Suppressor macrophage treated with lipopolysaccharide for 4 hours (primary cell): ENCODE measurements at regions not wholly inside any gene's neighbourhood (a gene's known extent, or its start where the extent isn't known, plus 50 kb on each side); places are given as distances from the start of the nearest gene placed in this dataset.

ENCODE experiments used
- DNase-seq: peaks from one replicate; pipeline ENCODE4 v3.0.0-alpha.2; 2020

DNA sequence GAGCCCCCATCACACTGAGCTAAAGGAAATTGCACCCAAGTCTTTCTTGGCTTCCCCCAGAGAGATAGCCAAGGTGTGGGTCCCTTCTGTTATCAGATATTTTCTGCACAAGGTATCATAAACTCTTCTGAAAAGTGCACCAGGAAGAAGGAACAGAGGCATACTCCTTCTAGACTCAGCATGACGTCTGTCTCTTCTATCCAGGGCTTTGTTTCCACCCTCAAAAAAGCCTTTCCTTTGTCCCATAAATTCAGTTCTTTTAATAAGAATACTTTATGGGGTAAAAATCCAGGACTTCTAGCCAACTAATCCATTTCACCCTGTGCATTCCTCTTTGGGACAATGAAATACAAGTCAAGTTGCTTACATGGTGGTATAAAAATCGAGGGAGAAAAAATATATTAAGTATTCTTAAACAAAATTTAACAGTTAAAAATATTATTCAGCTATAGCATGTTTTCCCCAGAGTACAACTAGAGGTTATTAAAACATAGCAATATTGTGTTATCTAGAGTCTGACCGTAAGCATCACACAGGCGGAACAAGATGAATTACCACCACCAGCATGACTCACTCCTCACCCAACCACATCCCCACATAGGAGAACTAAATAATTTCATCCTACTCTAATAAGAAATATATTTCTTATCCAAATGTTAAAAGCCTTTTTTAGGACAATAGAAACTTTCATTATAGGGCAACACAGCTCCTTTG is 79.9 kb upstream of the GPC6 start:
- DNase-seq, result peak; percentile 1

DNA sequence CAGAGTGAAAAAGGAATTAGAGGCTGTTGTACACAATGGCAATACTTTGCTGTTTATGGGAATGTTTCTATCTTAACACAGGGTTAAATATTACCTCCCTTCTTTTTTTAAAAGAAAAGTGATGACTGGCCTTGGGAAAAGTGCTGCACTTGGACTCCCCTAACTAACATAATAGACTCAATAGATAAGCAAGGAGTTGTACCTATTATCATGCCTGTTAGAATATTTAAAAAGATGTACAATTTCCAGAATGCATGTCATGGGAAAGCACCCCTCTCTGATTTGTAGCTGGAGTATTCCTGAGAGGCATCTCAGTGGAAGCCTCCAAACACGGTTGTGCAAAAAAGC is 79.3 kb upstream of the GPC6 start:
- DNase-seq, result no peak

DNA sequence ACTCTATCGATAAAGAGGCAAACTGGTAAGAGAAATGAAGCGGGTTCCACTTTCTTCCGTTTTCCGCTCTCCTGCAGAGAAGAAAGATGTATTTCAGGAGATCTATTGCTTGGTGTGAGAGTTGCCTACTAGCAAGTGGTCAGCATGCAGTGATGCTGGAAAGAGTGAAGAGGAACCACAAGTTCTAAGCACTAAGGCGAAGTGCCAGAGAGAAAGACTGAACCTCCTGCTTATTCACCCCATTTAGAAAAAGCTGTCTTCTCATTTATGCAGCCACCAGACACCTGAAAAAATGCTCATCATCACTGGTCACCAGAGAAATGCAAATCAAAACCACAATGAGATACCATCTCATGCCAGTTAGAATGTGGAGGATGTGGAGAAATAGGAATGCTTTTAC is 78.7 kb upstream of the GPC6 start:
- DNase-seq, result no peak

DNA sequence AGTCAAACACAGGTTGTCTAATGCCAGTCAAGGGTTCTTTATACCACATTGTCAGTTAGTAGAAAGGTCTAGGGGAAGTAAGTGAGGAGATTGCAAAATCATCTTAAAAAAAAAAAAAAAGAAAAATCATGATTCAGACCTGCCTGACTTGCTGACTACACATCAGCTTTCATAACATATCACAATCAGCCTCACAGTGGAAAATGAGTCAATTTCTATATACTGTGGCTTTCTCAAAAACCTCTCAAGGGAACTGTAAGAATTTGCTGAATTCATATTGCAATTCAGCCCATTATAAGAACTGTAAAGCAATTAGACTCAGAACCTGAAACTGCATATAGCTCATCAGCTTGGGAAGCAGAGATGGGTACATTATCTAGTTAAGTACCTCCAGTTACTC is 75.3 kb upstream of the GPC6 start:
- peak; percentile 43 for DNase-seq

DNA sequence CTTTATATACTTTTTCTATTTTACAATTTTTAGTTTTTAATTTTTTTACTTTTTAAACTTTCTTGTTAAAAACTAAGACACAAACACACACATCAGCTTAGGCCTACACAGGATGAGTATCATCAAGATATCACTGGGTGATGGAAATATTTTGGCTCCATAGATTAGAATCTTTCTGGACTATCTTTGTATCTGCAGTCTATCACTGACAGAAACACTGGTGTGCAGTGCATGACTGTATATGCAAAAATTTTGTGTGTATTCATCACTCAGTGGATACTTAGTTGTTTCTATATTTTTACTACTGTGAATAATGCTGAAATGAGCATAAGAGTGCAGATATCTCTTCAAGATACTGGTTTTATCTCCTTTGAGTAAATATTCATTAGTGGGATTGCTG is 68.0 kb upstream of the GPC6 start:
- DNase-seq, result no peak

DNA sequence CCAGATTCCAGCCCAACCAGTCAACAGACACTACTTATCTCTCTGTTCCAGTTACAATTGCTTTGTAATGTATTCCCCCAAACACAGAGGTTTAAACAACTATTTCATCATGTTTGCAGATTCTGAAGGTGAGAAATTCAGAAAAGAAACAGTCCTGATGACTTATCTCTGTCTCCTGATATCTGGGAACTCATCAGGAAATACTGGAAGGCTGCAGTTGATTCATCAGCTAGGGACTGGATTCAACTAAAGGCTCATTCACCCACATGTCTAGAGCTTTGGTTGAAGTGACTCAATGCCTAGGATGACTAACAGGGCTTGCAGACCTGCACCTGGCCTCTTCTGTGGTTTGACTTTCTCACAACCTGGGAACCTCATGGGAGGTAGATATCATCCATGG is 56.6 kb upstream of the GPC6 start:
- no peak for DNase-seq

DNA sequence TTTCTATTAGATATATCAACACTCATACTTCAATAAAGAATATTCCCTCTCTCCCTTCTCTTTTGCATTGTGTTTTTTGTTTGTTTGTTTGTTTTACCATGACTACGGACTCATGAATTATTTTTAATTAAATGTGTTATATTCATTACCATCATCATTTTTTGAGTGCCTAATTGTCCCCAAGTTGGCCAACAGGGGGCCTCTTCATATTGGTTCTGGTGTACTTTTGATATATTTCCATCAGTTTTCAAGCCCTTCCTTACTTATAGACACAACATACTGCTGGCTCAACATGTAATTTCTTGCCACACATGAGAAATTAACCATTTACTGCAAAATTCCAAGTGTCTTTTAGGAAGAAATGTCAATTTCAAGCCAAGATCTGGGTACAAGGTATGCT is 54.5 kb upstream of the GPC6 start:
- DNase-seq, result no peak

DNA sequence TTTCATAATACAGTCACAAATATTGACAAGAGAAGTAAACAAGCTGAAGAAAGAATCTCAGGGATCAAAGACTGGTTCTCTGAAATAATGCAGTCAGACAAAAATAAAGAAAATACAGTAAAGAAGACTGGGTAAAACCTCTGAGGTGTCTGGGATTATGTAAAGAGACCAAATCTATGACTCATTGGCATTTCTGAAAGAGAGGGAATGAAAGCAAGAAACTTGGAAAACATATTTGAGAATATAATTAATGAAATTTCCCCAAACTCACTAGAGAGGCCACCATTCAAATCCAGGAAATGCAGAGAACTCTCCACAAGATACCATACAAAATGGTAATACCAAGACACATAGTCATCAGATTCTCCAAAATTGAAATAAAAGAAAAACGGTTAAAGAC is 53.0 kb upstream of the GPC6 start:
- no peak for DNase-seq

DNA sequence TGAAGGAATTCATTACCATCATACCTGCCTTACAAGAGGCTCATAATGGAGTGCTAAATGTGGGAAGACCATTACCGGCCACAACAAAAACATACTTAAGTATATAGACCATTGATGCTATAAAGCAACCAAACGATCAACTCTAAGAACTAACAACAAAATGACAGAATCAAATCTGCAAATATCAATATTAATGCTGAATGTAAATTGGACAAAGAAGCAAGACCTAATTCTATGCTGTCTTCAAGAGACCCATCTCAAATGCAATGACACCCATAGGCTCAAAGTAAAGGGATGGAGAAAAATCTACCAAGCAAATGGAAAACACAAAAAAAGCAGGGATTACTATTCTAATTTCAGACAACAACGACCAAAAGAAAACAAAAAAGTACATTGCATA is 52.3 kb upstream of the GPC6 start:
- no peak for DNase-seq
